ENCODE measurements at regions not wholly inside any gene's neighbourhood (a gene's known extent, or its start where the extent isn't known, plus 50 kb on each side); places are given as distances from the start of the nearest gene placed in this dataset.

DNA sequence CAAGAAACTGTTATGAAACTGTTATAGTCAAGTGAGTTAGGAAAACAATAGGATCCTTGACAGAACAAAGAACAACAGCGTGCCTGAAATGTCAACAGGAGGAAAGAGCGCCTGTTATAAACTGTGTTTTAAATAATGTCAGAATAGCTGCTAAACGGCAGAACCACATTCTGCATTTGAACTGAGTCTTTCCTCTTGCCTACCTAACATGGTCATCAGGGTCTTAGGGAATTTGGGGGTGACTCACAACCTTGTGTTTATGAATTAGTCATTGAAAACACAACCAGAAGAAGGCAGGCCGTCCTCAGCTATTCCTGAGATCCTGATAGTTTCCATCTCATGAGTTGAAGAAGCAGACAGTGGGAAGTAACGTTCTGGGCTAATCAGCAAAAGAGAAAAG lies 222.0 kb upstream of the FN1 start (continued):
- TF ChIP-seq, protein P1, sequence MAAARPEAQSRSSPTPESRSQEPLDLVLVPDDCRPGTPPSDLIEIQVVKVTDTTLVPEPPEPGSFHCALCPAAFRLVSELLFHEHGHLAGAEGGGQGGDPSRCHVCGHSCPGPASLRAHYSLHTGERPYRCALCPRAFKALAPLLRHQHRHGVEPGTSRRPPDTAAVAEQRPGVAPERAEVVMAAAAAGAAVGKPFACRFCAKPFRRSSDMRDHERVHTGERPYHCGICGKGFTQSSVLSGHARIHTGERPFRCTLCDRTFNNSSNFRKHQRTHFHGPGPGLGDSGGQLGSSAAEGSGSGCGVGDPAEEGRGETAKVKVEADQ (CRISPR knock-in tag; IDR thresholded peaks at IDR 0.05; ENCODE audit: borderline replicate concordance), result no peak
- TF ChIP-seq FOSL2 (CRISPR knock-in tag; IDR thresholded peaks at IDR 0.05) (peak; percentile 47; the same call in 1 of the 2 replicates), GATAD2A (CRISPR knock-in tag; IDR thresholded peaks at IDR 0.05) (0 out of 2 replicates have a peak, but pooled peaks have one; percentile 7), MAFG (CRISPR knock-in tag; IDR thresholded peaks at IDR 0.05) (no peak), PRPF4 (IDR thresholded peaks at IDR 0.05; ENCODE audit: low read depth, low read length, poor library complexity, severe bottlenecking) (no peak), DMAP1 (CRISPR knock-in tag; IDR thresholded peaks at IDR 0.05) (no peak), LBX2 (CRISPR knock-in tag; IDR thresholded peaks at IDR 0.05; ENCODE audit: borderline replicate concordance) (no peak)
- TF ChIP-seq, protein P2, sequence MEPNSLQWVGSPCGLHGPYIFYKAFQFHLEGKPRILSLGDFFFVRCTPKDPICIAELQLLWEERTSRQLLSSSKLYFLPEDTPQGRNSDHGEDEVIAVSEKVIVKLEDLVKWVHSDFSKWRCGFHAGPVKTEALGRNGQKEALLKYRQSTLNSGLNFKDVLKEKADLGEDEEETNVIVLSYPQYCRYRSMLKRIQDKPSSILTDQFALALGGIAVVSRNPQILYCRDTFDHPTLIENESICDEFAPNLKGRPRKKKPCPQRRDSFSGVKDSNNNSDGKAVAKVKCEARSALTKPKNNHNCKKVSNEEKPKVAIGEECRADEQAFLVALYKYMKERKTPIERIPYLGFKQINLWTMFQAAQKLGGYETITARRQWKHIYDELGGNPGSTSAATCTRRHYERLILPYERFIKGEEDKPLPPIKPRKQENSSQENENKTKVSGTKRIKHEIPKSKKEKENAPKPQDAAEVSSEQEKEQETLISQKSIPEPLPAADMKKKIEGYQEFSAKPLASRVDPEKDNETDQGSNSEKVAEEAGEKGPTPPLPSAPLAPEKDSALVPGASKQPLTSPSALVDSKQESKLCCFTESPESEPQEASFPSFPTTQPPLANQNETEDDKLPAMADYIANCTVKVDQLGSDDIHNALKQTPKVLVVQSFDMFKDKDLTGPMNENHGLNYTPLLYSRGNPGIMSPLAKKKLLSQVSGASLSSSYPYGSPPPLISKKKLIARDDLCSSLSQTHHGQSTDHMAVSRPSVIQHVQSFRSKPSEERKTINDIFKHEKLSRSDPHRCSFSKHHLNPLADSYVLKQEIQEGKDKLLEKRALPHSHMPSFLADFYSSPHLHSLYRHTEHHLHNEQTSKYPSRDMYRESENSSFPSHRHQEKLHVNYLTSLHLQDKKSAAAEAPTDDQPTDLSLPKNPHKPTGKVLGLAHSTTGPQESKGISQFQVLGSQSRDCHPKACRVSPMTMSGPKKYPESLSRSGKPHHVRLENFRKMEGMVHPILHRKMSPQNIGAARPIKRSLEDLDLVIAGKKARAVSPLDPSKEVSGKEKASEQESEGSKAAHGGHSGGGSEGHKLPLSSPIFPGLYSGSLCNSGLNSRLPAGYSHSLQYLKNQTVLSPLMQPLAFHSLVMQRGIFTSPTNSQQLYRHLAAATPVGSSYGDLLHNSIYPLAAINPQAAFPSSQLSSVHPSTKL (CRISPR knock-in tag; IDR thresholded peaks at IDR 0.05), result 0 out of 2 replicates have a peak, but pooled peaks have one; percentile 9

All from HepG2 (cell line).